Mammary epithelial cell (primary cell): ENCODE measurements at regions not wholly inside any gene's neighbourhood (a gene's known extent, or its start where the extent isn't known, plus 50 kb on each side); places are given as distances from the start of the nearest gene placed in this dataset.

Source experiments
- EZH2 ChIP-seq: IDR thresholded peaks from 2 replicates; pipeline ENCODE4 v1.6.1; 2012; ENCODE audit warnings: low read length, inconsistent platforms, borderline replicate concordance
- TF ChIP-seq, protein P1 (sequence below), 2 donors: IDR thresholded peaks in 1 of 2; conservative IDR thresholded peaks in 1 of 2; 2 replicates each; pipeline ENCODE4 v1.5.1; 2011 to 2012; ENCODE audit warnings: inconsistent platforms in 2 of 2, low read length in 2 of 2, mild to moderate bottlenecking in 2 of 2, control low read depth in 1 of 2, low read depth in 1 of 2; ENCODE audit not compliant: insufficient read depth in 1 of 2; ENCODE audit errors: extremely low read depth in 1 of 2

DNA sequence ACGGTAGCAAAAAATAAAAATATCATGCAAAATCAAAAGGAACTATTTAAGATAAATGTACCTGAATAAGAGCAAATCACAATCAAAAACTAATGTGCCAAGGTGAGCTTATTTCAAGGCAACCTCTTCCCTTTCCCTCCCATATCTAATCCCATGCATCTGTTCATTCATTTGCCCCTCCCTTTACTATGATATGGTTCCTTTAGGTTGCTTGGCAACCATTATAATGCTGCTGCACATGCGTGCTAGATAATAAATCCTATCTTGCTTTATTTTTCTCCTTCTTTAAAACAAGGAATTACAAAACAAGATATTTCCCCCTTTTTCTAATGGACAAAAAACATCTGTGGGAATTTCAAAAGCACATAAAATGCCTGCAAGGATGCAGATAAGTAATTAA lies 318.2 kb upstream of the POU3F2 start:
- TF ChIP-seq, protein P1, sequence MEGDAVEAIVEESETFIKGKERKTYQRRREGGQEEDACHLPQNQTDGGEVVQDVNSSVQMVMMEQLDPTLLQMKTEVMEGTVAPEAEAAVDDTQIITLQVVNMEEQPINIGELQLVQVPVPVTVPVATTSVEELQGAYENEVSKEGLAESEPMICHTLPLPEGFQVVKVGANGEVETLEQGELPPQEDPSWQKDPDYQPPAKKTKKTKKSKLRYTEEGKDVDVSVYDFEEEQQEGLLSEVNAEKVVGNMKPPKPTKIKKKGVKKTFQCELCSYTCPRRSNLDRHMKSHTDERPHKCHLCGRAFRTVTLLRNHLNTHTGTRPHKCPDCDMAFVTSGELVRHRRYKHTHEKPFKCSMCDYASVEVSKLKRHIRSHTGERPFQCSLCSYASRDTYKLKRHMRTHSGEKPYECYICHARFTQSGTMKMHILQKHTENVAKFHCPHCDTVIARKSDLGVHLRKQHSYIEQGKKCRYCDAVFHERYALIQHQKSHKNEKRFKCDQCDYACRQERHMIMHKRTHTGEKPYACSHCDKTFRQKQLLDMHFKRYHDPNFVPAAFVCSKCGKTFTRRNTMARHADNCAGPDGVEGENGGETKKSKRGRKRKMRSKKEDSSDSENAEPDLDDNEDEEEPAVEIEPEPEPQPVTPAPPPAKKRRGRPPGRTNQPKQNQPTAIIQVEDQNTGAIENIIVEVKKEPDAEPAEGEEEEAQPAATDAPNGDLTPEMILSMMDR (conservative IDR thresholded peaks at IDR 0.05 in 1 of 2, IDR thresholded peaks at IDR 0.05 in 1 of 2; ENCODE audit: extremely low read depth in 1 of 2, insufficient read depth in 1 of 2, low read depth in 1 of 2, low read length in 2 of 2) = no peak
- TF ChIP-seq EZH2 = no peak
